ENCODE measurements at regions not wholly inside any gene's neighbourhood (a gene's known extent, or its start where the extent isn't known, plus 50 kb on each side); places are given as distances from the start of the nearest gene placed in this dataset.

GRCh38 chr21:39093526-39093925, 89.7 kb downstream of the PSMG1 start:
- no peak for TF ChIP-seq CTCF (IDR thresholded peaks at IDR 0.05)
- ATAC-seq (no peak), DNase-seq (no peak)
- H3K4me3 ChIP-seq, result no peak overlapping the region
- H3K27ac ChIP-seq, result peak overlapping the region; percentile 81
- peaks cover 31% of the 10 kb centered on the region for H3K4me1 ChIP-seq
- no peaks in the 10 kb centered on the region for H3K36me3 ChIP-seq
- no peaks in the 10 kb centered on the region for H3K9me3 ChIP-seq
- no peaks in the 10 kb centered on the region for H3K27me3 ChIP-seq
- intact Hi-C loops (cut with DNase I), result no loop called here

GRCh38 chr21:39088831-39089380, 94.3 kb downstream of the PSMG1 start:
- TF ChIP-seq CTCF (IDR thresholded peaks at IDR 0.05), result peak; percentile 10
- DNase-seq (no peak), ATAC-seq (no peak)
- intact Hi-C loops (cut with DNase I), result no loop called here
- H3K4me3 ChIP-seq, result no peak overlapping the region
- H3K27ac ChIP-seq, result no peak overlapping the region
- no peaks in the 10 kb centered on the region for H3K9me3 ChIP-seq
- H3K27me3 ChIP-seq, result no peaks in the 10 kb centered on the region
- peaks cover 23% of the 10 kb centered on the region for H3K4me1 ChIP-seq
- H3K36me3 ChIP-seq, result no peaks in the 10 kb centered on the region

- Histone ChIP-seq H3K36me3 (no peaks in the 10 kb centered on the region), H3K4me3 (no peak overlapping the region), H3K27ac (no peak overlapping the region), H3K9me3 (no peaks in the 10 kb centered on the region), H3K27me3 (no peaks in the 10 kb centered on the region), H3K4me1 (peaks cover 25% of the 10 kb centered on the region)
- no peak for TF ChIP-seq CTCF (IDR thresholded peaks at IDR 0.05)
- ATAC-seq (no peak), DNase-seq (no peak)
- intact Hi-C loops (cut with DNase I), result no loop called here
Observed at GRCh38 chr21:39088031-39088370, 95.2 kb downstream of the PSMG1 start.

GRCh38 chr21:39087238-39088030, 95.8 kb downstream of the PSMG1 start:
- DNase-seq (no peak), ATAC-seq (no peak)
- Histone ChIP-seq H3K27ac (no peak overlapping the region), H3K36me3 (no peaks in the 10 kb centered on the region), H3K4me1 (peaks cover 29% of the 10 kb centered on the region), H3K4me3 (no peak overlapping the region), H3K27me3 (no peaks in the 10 kb centered on the region), H3K9me3 (no peaks in the 10 kb centered on the region)
- TF ChIP-seq CTCF (IDR thresholded peaks at IDR 0.05), result no peak
- intact Hi-C loops (cut with DNase I), result no loop called here

- no peak for DNase-seq
- Histone ChIP-seq H3K27me3 (no peaks in the 10 kb centered on the region), H3K27ac (no peak overlapping the region), H3K9me3 (no peaks in the 10 kb centered on the region), H3K4me1 (peaks cover 38% of the 10 kb centered on the region), H3K36me3 (no peaks in the 10 kb centered on the region), H3K4me3 (no peak overlapping the region)
- intact Hi-C loops (cut with DNase I), result no loop called here
- TF ChIP-seq CTCF (IDR thresholded peaks at IDR 0.05), result peak; percentile 19
- no peak for ATAC-seq
Observed at GRCh38 chr21:39086547-39086946, 96.7 kb downstream of the PSMG1 start.

Data from upper lobe of right lung (tissue), 1 donor.